Activated naive CD4-positive, alpha-beta T cell treated with anti-CD3 and anti-CD28 coated beads, Interleukin-2, amount 10 ng/mL, durations not matched to agents 7 days and 5 days (primary cell): ENCODE measurements at regions not wholly inside any gene's neighbourhood (a gene's known extent, or its start where the extent isn't known, plus 50 kb on each side); places are given as distances from the start of the nearest gene placed in this dataset.

ENCODE experiments used
- CTCF ChIA-PET: fragments of 350-600 bp; sonication (Branson Sonifier 250); formaldehyde crosslinking; loops from one replicate; lab custom pipeline; 2021; ENCODE audit warnings: antibody characterized with exemption; lab: Charles Lee
- DNase-seq: peaks from one replicate; pipeline ENCODE4 v3.0.0-alpha.2; 2020
- H3K27ac Mint-ChIP-seq: one replicate; pipeline ENCODE4 v1.8.0; 2021; ENCODE audit warnings: mild to moderate bottlenecking, moderate library complexity, mixed read lengths
- H3K27me3 Mint-ChIP-seq: one replicate; pipeline ENCODE4 v1.8.0; 2021; ENCODE audit warnings: mild to moderate bottlenecking, mixed read lengths
- H3K36me3 Mint-ChIP-seq: one replicate; pipeline ENCODE4 v1.8.0; 2021; ENCODE audit warnings: mixed read lengths
- H3K4me1 Mint-ChIP-seq: one replicate; pipeline ENCODE4 v1.8.0; 2021; ENCODE audit warnings: mixed read lengths
- H3K4me3 Mint-ChIP-seq: one replicate; pipeline ENCODE4 v1.8.0; 2021; ENCODE audit warnings: mild to moderate bottlenecking, moderate library complexity, mixed read lengths
- H3K9me3 Mint-ChIP-seq: one replicate; pipeline ENCODE4 v1.8.0; 2021; ENCODE audit warnings: mixed read lengths

- Mint-ChIP-seq H3K27ac (no peak overlapping the region), H3K4me1 (no peaks in the 10 kb centered on the region), H3K4me3 (no peak overlapping the region), H3K36me3 (no peaks in the 10 kb centered on the region), H3K27me3 (peaks cover 4% of the 10 kb centered on the region), H3K9me3 (no peaks in the 10 kb centered on the region)
- DNase-seq = no peak
- CTCF ChIA-PET = no interaction called here
Observed at GRCh38 chr1:209517681-209518050, 65.8 kb upstream of the CAMK1G start.

DNA sequence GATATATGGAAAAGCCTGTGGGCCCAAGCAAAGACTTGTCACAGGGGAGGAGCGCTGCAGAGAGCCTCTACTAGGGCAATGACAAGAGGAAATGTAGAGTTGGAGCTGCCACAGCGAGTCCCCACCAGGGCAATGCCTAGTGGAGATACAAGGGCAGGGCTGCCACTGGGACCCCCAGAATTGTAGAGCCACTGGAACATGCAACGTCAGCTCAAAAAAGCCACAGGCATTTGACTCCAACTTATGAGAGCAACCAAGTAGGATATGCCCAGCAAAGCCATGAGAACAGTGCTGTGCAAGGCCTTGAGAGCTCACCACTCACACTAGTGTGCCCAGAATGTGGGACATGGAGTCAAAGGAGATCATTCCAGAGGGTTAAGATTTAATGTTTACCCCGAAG is 63.7 kb upstream of the CAMK1G start:
- no peak overlapping the region for H3K27ac Mint-ChIP-seq
- no peaks in the 10 kb centered on the region for H3K9me3 Mint-ChIP-seq
- no peak overlapping the region for H3K4me3 Mint-ChIP-seq
- CTCF ChIA-PET = no interaction called here
- no peaks in the 10 kb centered on the region for H3K4me1 Mint-ChIP-seq
- H3K36me3 Mint-ChIP-seq = no peaks in the 10 kb centered on the region
- no peak for DNase-seq
- H3K27me3 Mint-ChIP-seq = peaks cover 9% of the 10 kb centered on the region

DNA sequence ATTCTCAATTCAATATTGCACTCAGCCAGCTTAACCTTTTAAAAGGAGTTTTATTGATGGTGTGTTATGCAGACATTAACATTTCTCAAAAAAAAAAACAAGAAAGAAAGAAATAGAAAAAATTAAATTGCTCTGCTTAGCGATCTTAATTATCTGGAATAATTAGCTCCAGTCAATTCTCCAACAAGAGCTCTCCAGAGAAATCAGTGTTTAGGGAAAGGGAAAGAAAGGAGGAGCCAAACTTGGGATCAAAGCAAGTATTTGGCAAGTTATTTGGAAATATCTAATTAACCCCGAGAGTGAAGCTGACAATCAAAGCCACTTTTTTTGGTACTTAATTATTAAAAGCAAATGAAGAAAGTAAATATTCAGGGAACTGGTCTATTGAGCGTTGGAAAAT is 60.7 kb upstream of the CAMK1G start:
- H3K36me3 Mint-ChIP-seq = no peaks in the 10 kb centered on the region
- H3K4me1 Mint-ChIP-seq = no peaks in the 10 kb centered on the region
- CTCF ChIA-PET = no interaction called here
- peaks cover 14% of the 10 kb centered on the region for H3K27me3 Mint-ChIP-seq
- H3K4me3 Mint-ChIP-seq = no peak overlapping the region
- H3K9me3 Mint-ChIP-seq = no peaks in the 10 kb centered on the region
- no peak overlapping the region for H3K27ac Mint-ChIP-seq
- no peak for DNase-seq

- Mint-ChIP-seq H3K4me1 (no peaks in the 10 kb centered on the region), H3K27ac (no peak overlapping the region), H3K36me3 (no peaks in the 10 kb centered on the region), H3K9me3 (no peaks in the 10 kb centered on the region), H3K4me3 (no peak overlapping the region), H3K27me3 (peaks cover 22% of the 10 kb centered on the region)
- no peak for DNase-seq
- CTCF ChIA-PET = no interaction called here
Observed at GRCh38 chr1:209526137-209526536, 57.4 kb upstream of the CAMK1G start.

DNA sequence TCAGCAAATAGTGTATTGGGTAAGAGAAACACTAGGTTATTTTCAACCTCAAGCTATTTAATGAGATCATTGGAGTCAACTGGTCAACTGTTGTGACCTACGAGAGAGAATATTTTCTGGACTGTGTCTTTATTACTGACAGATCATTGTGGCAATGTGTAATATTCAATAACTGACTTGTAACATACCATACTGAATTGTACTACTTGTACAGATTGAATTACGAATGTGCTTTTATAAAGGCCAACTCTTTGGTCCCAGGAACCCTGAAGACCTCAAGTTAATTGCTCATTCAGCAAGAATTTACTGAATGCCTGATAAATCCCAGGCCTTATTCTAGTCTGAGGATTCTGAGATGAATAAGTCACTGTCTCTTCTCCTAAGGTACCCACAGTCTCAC is 56.1 kb upstream of the CAMK1G start:
- Mint-ChIP-seq H3K4me3 (no peak overlapping the region), H3K27ac (no peak overlapping the region), H3K9me3 (no peaks in the 10 kb centered on the region), H3K36me3 (no peaks in the 10 kb centered on the region), H3K27me3 (peaks cover 29% of the 10 kb centered on the region), H3K4me1 (no peaks in the 10 kb centered on the region)
- CTCF ChIA-PET = no interaction called here
- DNase-seq = no peak

- H3K27ac Mint-ChIP-seq = no peak overlapping the region
- no peak for DNase-seq
Observed at GRCh38 chr1:209527993-209528717, 55.4 kb upstream of the CAMK1G start.

DNA sequence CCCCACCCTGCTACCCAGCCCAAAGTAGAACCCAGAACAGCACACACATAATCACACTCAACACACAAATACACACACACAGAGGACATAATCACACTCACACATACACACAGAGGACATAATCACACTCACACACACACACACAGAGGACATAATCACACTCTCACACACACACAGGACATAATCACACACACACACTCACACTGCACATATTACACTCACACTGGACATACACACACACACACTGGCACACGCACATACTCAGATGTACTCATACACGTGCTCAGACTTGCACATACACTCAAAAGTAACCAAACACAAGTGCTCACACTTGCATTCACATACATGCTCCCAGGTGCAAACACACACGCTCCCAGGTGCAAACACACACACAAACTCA is 54.3 kb upstream of the CAMK1G start:
- Mint-ChIP-seq H3K9me3 (no peaks in the 10 kb centered on the region), H3K4me3 (no peak overlapping the region), H3K36me3 (no peaks in the 10 kb centered on the region), H3K27ac (no peak overlapping the region), H3K4me1 (no peaks in the 10 kb centered on the region), H3K27me3 (peaks cover 32% of the 10 kb centered on the region)
- no peak for DNase-seq
- CTCF ChIA-PET = no interaction called here

More at GRCh38 chr1:209527993-209528717, 55.4 kb upstream of the CAMK1G start:
- H3K4me1 Mint-ChIP-seq = no peaks in the 10 kb centered on the region
- no peaks in the 10 kb centered on the region for H3K36me3 Mint-ChIP-seq
- peaks cover 29% of the 10 kb centered on the region for H3K27me3 Mint-ChIP-seq
- CTCF ChIA-PET = no interaction called here
- H3K9me3 Mint-ChIP-seq = no peaks in the 10 kb centered on the region
- H3K4me3 Mint-ChIP-seq = no peak overlapping the region

GRCh38 chr1:209531006-209531405 is 52.5 kb upstream of the CAMK1G start:
- Mint-ChIP-seq H3K27ac (no peak overlapping the region), H3K9me3 (no peaks in the 10 kb centered on the region), H3K27me3 (peaks cover 36% of the 10 kb centered on the region), H3K36me3 (no peaks in the 10 kb centered on the region), H3K4me1 (no peaks in the 10 kb centered on the region), H3K4me3 (no peak overlapping the region)
- DNase-seq = no peak
- CTCF ChIA-PET = interaction anchor here (0.6 kb wide), 1 partner anchor 18 kb away, joined by 3 read pairs; no protein-coding TSS in a partner anchor

- Mint-ChIP-seq H3K27me3 (peaks cover 36% of the 10 kb centered on the region), H3K36me3 (no peaks in the 10 kb centered on the region), H3K27ac (no peak overlapping the region), H3K9me3 (no peaks in the 10 kb centered on the region), H3K4me3 (no peak overlapping the region), H3K4me1 (no peaks in the 10 kb centered on the region)
- DNase-seq = no peak
- CTCF ChIA-PET = interaction anchor here (0.6 kb wide), 1 partner anchor 19 kb away, joined by 3 read pairs; no protein-coding TSS in a partner anchor
Observed at GRCh38 chr1:209531549-209531948, 52.0 kb upstream of the CAMK1G start.
